SIG-M5 treated with dmso at 0.1 percent for 504 hours (cell line): ENCODE measurements at regions not wholly inside any gene's neighbourhood (a gene's known extent, or its start where the extent isn't known, plus 50 kb on each side); places are given as distances from the start of the nearest gene placed in this dataset.
"Not testable (repeated sequence)": the region's sequence is repeated elsewhere in the genome, so short reads cannot be mapped to it uniquely, and the experiment has no call there.

ENCODE experiments used
- DNase-seq: peaks from one replicate; lab custom pipeline; 2025; ENCODE audit not compliant: unreplicated experiment; lab: John Stamatoyannopoulos, UW

DNA sequence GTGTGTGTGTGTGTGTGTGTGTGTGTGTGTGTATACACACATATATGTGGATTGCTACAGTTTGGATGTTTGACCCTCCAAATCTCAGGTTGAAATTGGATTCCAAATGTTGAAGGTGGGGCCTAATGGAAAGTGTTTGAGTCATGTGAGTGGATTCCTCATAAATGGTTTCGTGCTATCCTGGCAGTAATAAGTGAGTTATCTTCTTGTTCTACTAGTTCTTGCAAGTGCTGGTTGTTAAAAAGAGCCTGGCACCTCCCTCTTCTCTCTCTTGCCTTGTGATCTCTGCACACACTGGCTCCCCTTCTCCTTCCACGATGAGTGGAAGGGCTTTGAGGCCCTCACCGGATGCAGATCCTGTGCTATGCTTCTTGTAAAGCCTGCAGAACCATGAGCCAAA lies 344.1 kb downstream of the SH2D1A start:
- no peak for DNase-seq

DNA sequence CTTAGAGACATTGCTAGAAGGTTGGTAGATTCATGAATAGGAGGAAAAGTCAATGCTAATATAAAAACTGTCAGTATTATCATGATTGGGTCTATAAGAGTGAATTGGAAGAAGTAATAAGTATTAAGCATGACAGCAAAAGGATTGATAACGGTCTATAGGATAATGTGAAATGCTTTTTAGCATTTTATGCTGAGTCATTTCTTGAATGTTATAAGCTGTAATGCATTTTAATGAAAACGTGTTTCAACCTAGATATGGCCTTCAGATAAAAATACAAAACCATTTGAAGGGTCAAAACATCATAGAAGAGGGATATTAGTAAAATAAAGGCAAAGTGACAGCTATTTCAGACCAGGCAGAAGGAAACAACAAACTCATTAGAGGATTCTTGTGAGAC lies 353.5 kb downstream of the SH2D1A start:
- no peak for DNase-seq

DNA sequence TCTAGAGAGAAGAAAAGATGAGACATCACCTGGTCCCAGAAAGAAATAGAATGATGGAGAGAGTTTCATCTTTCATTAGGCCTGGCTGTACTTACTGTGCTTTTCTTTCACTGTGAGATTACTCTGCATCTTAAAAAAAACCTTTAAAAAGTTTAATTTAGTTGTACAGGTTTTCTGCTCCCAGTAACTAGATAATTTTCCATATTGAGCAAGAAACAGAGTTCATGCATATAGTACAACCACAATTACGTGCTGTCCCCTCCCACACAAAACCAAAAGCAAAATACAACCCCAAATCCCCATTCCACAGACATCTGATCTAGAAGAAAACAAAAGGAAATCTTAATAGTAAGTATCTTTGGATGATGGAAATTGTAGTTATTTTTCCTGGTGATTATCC lies 371.2 kb downstream of the SH2D1A start:
- no peak for DNase-seq

DNA sequence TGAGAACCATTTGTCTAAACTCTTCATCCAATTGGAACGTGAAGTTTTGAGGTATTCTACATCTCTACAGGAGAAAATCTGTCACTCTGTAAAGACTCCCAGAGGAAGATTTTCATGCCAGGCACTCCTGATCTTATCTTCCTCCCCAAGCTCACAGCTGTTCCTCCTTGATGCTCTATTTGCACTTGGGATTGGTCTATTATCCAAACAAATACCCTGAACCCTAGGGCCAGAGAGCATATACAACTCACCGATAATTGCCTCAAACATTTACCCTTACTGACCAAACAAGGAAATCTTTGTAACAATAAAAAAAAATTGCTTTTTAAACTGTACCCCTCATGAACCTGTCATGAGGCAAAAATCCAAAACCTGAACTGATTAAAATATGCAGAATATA lies 372.7 kb downstream of the SH2D1A start:
- DNase-seq: no peak

DNA sequence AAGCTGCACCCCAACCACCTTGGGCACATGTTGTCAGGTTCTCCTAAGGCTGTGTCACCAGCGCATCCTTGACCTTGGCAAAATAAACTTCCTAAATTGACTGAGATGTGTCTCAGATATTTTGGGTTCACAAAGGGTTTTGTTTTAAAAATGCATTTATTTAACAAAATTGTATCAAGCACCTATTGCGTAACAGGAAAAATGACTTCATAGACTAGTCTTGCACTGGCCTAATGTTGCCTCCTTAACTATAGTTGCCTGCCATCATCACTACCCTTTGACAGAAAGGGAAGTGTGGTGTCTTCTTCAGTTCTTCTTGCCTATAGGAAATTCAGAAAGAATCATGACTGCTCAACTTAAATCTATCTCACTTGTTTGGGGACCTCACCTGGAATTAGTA lies 374.2 kb downstream of the SH2D1A start:
- DNase-seq: no peak

DNA sequence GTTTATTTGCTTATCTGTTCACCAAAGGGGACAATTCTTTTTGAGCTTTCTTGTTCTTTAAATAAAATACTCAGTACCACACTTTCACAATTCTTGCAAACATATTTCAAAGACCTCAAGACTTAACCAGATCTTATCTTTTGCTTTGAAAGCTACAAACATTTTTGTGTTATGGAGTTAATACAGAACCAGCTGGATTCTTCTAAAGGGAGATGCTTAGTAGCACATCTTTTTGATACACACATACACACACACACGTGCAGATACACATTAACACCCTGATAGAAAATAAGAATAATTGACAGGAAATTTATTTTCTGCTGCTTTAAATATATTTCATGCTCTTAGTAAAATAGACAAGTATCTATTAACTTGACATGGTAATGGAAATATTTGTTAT lies 379.1 kb downstream of the SH2D1A start:
- DNase-seq: no peak

DNA sequence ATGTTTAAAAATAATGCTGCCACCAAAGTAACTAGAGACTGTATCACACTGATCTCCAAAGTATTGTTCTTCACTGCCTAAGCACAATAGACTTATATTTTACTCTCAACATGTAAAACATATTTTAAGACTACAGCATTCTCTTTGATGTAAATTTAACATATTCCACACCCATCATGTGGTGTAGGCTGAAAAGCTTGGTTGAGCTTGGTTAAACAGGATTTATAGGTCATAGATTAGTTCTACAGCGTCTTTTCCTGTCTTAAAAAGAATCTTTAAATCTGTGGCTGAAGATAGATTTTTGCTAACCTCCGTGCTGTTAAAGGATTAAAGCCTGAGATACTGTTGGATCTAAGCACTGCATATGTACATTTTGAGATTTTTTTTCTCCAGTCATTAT lies 379.9 kb downstream of the SH2D1A start:
- no peak for DNase-seq

DNA sequence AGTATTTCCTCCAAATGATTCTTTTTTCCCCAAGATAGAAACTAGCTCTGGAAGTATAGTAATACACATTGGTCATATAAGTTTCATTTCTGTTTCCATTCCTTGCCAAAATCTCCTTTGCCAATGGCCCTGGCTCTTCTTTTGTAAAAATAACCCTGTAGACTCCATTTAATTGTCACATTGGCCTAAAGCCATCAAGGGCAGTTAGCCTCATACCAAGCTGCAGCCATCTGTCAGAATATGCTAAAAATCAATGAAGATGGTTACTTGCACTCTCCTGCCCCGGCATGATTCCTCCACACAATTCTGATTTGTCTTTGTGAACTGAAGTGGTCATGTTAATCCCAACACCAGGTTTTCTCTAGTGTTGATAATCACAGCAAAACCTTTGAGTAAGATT lies 380.5 kb downstream of the SH2D1A start:
- no peak for DNase-seq

DNA sequence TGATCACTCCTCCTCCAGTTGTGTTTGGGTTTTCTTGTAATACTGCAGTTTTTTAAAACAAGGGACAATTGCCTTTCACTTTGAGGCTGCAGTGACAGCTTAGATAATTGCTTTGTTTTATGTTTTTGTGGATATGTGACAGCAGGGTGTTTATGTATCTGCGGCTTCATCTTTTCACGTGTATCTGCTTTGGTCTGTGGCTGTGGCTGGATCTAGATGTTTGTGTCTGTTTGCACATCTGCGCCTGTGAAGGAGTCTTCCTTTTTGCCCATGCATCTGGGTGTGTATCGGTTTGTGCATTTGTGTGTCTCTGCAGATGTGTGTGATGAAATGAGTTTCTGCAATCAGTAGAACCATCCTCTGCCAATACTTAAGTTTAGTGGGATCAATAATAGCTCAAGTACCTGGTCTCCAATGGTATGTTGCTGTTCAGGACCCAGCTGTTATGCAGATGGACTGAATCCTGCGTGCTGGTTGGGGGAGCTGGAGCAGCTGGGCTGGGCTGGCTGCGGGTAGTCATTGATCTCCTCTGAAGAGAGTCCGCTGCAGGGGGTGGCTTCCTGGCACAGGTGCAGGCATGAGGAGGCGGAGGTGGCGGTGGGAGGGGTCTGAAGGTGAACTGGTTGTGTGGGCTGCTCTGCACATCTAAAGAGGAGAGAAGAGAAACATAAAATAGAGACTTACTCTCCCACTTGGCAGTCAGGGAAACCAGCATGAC lies 390.3 kb downstream of the SH2D1A start:
- no peak for DNase-seq

DNA sequence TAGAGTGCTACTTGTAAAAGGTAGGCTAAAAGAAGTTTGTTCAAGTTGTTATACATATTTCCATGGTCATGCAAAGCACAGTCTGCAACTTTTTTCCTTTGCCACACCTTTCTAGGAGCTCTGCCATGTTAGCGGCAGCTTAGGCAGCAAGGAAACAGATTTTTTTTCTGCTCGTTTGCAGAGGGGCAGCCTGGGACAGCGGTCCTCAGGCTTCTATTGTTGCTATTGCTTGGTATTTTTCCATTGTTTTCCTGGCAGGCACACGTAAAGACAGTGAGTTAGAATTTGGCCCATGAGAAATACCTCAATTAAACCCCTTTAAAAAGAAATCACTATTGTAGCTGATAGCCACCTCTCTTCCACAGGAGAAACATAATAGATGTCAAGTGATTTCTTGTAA lies 391.4 kb downstream of the SH2D1A start:
- no peak for DNase-seq

DNA sequence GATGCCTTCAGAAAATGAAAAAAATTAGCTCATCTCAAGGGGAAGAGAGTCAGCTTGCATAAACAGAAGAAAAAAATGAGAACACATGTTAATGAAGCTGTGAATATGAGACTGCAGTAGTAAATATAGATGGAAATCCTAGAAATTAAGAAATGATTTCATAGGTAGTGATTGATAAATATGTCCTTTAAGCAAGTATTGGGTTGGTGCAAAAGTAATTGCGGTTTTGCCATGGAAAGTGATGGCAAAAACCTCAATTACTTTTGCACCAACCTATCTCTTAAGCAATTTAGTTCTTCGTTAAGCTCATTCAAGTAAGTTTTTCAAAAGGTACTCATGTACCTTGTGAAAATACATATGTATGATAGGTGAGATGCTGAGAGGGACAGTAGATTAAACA lies 400.9 kb downstream of the SH2D1A start:
- no peak for DNase-seq

DNA sequence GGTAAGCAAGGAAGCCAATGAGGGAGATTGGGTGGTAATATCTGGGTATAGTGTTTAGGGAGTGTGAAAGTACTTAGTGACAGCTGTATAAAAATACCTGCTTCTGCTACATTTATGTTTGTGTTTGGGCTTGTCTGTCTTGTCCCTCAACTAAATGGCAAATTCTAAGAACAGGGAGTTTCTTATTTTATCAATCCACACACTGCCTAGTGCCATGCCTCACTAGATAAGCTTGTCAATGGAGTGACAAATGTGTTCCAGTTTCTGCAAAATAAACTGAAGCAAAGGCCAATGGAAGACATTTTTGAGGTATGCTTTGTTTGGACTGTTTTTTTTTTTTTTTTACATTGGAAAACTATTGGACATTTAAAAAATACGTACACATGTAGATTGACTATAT lies 418.0 kb downstream of the SH2D1A start:
- no peak for DNase-seq

DNA sequence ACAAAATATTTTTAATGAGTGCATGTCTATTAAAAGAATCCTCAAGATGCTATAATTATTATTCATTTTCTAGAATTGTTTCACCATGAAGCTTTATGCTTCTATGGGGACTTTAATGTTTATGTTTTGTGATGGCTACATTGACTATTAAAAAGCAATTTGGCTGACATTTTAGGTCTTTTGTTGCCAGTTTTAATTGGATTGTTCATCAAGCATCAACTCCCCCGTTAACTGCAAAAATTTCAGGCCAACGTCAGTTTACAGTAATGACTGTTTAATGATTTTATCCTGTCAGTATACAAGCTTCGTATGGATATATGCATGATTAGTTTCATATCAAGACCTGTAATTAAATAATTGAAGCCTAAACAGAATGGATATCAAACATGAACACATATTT lies 422.8 kb downstream of the SH2D1A start:
- DNase-seq: no peak

DNA sequence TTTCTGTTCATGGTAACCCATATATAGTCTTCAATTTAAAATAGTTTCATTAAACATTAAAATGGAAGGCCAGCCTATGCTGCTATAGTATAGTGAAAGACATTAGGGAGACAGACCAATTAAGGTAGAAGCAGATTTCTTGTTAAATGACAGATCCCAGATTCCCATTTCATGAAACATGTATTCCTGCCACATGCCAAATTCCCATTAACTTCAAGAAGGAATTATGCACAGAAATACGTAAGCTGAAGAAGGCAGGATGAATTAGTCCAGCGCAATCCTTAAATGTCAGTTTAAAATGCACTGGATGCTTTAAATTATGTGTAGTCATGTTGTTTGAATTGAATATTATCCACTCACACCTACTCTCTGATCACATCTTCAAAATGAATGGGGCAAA lies 424.9 kb downstream of the SH2D1A start:
- DNase-seq: no peak

DNA sequence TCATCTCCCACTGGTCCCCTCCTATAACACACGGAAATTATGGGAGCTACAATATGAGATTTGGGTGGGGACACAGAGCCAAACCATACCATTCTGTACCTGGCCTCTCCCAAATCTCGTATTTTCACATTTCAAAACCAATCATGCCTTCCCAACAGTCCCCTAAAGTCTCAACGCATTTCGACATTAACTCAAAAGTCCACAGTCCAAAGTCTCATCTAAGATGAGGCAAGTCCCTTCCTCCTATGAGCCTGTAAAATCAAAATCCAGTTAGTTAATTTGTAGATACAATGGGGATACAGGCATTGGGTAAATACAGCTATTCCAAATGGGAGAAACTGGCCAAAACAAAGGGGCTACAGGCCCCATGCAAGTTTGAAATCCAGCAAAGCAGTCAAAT lies 441.9 kb downstream of the SH2D1A start:
- not testable (repeated sequence) for DNase-seq

DNA sequence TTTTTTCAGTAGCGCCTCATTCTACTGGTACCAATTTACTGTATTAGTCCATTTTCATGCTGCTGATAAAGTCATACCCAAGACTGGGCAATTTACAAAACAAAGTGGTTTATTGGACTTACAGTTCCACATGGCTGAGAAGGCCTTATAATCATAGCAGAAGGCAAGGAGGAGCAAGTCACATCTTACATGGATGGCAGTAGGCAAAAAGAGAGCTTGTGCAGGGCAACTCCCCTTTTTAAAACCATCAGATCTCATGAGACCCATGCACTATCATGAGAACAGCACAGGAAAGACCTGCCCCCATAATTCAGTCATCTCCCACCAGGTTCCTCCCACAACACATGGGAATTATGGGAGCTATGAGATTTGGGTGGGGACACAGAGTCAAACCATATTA lies 443.5 kb downstream of the SH2D1A start:
- not testable (repeated sequence) for DNase-seq

DNA sequence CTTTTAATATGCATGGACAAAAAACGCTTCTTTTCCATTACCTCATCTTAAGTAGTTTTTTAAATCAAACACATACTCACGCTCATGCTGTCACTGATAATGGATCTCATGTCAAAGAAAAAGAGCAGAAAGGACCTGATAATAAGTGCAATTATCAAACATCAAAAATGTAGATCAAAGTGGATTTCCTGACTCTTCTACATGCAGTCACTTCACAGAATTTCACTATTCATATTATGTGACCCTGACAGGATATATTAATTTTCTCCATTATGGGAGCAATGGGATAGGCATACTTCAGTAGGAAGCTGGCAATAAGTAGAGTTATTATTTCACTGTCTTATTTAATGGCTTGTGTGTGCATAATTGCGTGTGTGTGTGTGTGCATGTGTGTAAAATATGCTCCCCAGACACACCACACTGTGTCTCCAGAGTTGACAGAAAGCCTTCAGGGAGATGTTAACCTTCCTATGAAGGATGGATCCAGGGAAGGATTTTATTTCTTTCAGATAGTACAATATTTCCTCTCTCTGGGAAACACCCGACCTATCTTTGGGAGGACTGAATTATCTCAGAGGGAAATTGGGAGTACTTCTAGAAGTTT lies 445.2 kb downstream of the SH2D1A start:
- DNase-seq: no peak

DNA sequence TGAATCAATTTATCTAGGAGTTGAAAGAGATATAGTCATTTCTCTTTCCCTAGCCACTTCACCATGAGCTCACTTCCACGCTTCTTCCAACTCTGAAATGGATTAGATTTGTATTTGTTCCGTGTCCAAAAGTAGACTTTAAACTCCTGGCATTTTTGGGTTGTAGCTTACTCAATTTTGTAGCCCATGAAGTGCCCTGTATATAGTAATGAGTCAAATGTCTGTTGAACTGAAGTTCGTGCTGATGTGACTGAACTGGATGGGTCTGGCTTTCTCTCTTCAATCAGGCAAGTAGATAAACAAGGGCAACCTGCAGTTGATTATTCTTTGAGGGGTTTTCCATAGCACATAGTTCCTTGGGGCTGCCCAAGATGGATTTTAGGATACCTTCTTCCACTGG lies 450.6 kb downstream of the SH2D1A start:
- no peak for DNase-seq

DNA sequence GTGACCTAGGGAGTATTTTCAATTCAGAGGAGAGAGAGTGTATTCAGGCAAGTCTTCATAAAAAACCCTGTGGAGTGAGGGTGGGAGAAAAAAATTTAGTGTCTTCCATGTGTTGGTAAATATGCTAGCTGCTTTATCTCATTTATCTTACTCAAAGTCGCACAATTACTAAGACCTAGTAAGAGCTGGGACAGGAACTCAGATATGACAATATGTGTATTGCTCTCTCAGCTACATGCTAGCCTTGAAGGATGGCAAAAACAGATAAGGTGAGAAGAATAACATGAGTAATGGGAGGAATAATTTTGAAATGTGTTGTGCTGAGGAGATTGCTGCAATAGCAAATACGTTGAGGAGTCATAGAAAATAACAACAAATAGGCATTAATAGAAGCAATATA lies 458.6 kb downstream of the SH2D1A start:
- no peak for DNase-seq

DNA sequence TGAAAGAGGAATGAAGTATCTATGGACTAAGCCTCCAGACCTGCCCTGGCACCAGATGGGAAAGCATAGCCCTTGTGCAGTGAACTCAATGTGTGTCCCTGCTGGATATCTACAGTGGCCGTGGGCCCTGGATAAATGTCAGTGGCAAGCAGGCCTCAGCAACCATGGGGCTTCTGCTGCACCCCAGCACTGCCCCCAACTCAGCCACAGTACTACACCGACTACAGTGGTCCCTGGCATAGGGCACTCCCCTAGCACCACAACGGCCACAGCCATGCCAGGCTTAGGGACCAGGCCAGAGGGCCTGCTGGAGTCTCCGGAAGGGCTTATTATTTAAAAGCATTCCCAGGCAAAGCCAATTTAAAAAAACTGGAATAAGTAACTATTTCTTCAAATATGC lies 459.1 kb downstream of the SH2D1A start:
- DNase-seq: no peak

DNA sequence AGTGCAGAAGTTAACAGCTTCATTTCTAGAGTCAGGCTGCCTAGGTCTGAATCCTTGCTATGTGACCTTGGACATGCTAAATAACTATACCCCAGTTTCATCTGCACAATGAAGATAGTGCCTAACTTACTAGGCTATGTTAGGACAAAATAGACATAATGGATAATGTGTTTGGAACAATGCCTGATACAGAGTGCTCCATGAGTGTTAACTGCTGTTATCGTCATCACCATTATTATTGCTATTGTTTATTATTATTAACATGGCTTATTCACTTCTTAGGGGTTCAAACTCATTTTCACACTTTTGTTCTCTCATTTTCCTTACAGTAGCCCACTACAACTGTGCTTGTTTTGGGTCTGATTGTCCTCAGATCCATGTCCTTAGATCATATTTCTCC lies 467.7 kb downstream of the SH2D1A start:
- no peak for DNase-seq

DNA sequence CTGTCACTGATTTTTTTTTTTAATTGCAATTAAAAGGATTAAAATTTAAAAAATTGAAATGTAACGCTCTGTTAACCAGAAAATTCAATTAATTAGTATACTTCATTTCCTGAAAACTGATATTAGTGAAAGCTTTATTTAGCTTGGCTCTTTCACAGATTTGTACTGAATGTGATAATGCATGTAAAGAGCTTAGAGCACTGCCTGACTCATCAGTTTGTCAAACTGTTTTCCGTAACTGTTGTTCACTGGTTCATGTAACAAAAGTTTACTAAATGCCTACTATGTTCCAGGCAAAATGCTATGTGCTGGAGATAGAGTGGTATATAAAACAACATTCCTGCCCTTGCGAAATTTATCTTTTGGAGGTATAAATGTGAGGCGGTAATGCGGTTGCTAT lies 471.7 kb downstream of the SH2D1A start:
- DNase-seq: no peak

DNA sequence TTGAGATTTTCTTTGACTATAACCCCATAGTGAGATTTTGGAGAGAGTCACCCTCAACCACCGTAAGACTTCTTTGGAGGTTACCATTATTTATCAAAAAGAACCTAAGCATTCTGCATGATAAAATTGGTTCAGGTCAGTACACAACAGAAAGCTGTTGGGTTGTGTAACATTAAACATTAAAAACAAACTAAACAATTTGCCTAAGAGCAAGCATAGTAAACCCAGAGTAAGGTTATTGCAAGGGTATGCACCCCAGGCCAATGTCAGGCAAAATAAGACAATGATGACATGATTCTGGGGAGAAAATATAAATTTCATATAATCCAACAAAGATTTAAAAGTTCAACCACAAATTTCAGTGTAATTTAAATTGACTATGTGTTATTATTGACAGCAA lies 472.4 kb downstream of the SH2D1A start:
- no peak for DNase-seq
